HepG2 (cell line): ENCODE measurements at regions not wholly inside any gene's neighbourhood (a gene's known extent, or its start where the extent isn't known, plus 50 kb on each side); places are given as distances from the start of the nearest gene placed in this dataset.

ENCODE experiments used
- ATAC-seq: fragments of 200-7000 bp; cut with Tn5 transposase; 3 replicates; pipeline ENCODE4 v1.9.1; 2020; ENCODE audit warnings: mild to moderate bottlenecking, moderate library complexity
- BruUV-seq: library from RNA; stranded (reverse); fragments of 400-500 nt; replicated peaks from 2 replicates; lab custom pipeline; 2021; lab: Mats Ljungman, UMichigan
- CTCF ChIA-PET: fragments of 300-600 bp; formaldehyde crosslinking; extraction: SDS; loops from one replicate; lab custom pipeline; 2021; ENCODE audit warnings: low total read pairs, inconsistent platforms, low intra/inter-chr PET ratio; lab: Yijun Ruan, JAX
- POLR2A ChIA-PET: fragments of 350-600 bp; sonication (Branson Sonifier 250); formaldehyde crosslinking; loops from one replicate; lab custom pipeline; 2020; ENCODE audit warnings: antibody characterized with exemption, inconsistent platforms; lab: Yijun Ruan, JAX
- DNase-seq: peaks from one replicate; pipeline ENCODE4 v3.0.0-alpha.2; 2015; ENCODE audit warnings: low spot score
- FAIRE-seq: peaks from 3 replicates; lab custom pipeline; 2011; peaks lifted over from hg19 to GRCh38; lab: Jason Lieb, UNC
- H2AFZ ChIP-seq: one replicate; pipeline ENCODE4 v1.6.1; 2011; ENCODE audit warnings: low read length, inconsistent platforms
- H3K27ac ChIP-seq: fragments of 300-600 bp; 3 replicates; pipeline ENCODE4 v1.8.0; 2011; ENCODE audit warnings: mixed run types, mild to moderate bottlenecking, mixed read lengths, low read length, inconsistent platforms; ENCODE audit not compliant: insufficient read depth; ENCODE audit errors: extremely low read length
- H3K27me3 ChIP-seq, 2 experiments: fragments of 200-600 bp in 1 of 2; 2 replicates in 1 of 2; 3 replicates in 1 of 2; pipeline versions ENCODE4 v1.6.0 to v1.8.0; 2011; ENCODE audit warnings: low read length in 2 of 2, mild to moderate bottlenecking in 2 of 2, moderate library complexity in 2 of 2, inconsistent platforms in 1 of 2; ENCODE audit not compliant: insufficient read depth in 2 of 2, control insufficient read depth in 1 of 2
- H3K36me3 ChIP-seq, 2 experiments: fragments of 200-600 bp in 1 of 2; replicated peaks in 1 of 2; 2 replicates in 1 of 2; 3 replicates in 1 of 2; pipeline versions ENCODE4 v1.5.1 to v1.8.0; 2011; ENCODE audit warnings: low read length in 2 of 2, inconsistent platforms in 1 of 2; ENCODE audit not compliant: insufficient read depth in 2 of 2, control insufficient read depth in 1 of 2
- H3K4me1 ChIP-seq: 2 replicates; pipeline ENCODE4 v1.5.1; 2012; ENCODE audit warnings: low read length, inconsistent platforms; ENCODE audit not compliant: insufficient read depth
- H3K4me2 ChIP-seq: 2 replicates; pipeline ENCODE4 v1.6.0; 2011; ENCODE audit warnings: low read depth, low read length, inconsistent platforms
- H3K4me3 ChIP-seq, 3 experiments: fragments of 200-600 bp in 1 of 3; sonication (generic), shearing (Covaris generic) in 1 of 3; replicated peaks in 1 of 3; 2 replicates each; pipeline ENCODE4 v1.5.1; 2011 to 2016; ENCODE audit warnings: low read length in 3 of 3, inconsistent platforms in 2 of 3, low read depth in 2 of 3, mild to moderate bottlenecking in 2 of 3, control low read depth in 1 of 3, mixed read lengths in 1 of 3; ENCODE audit not compliant: insufficient read depth in 1 of 3
- H3K79me2 ChIP-seq: one replicate; pipeline ENCODE4 v1.6.1; 2011; ENCODE audit warnings: low read length, inconsistent platforms; ENCODE audit not compliant: insufficient read depth
- H3K9ac ChIP-seq: 2 replicates; pipeline ENCODE4 v1.6.0; 2011; ENCODE audit warnings: mild to moderate bottlenecking, low read depth, low read length, inconsistent platforms; ENCODE audit not compliant: insufficient read depth
- H3K9me3 ChIP-seq: 2 replicates; pipeline ENCODE4 v1.5.1; 2012; ENCODE audit warnings: mild to moderate bottlenecking, low read length
- H4K20me1 ChIP-seq: 2 replicates; pipeline ENCODE4 v1.6.0; 2011; ENCODE audit warnings: inconsistent platforms, mild to moderate bottlenecking, low read length, moderate library complexity; ENCODE audit not compliant: insufficient read depth
- ARNT2 ChIP-seq: sonication (generic); formaldehyde crosslinking; IDR thresholded peaks from 2 replicates; pipeline ENCODE4 v1.8.0; 2022; ENCODE audit warnings: mild to moderate bottlenecking, low read depth, missing genetic modification reagents, moderate library complexity
- ATM ChIP-seq: fragments of 450-650 bp; IDR thresholded peaks from 2 replicates; pipeline ENCODE4 v1.7.1; 2017; ENCODE audit warnings: mild to moderate bottlenecking, borderline replicate concordance
- CENPBD1 ChIP-seq: sonication (generic); formaldehyde crosslinking; IDR thresholded peaks from 2 replicates; pipeline ENCODE4 v1.8.0; 2022; ENCODE audit warnings: missing genetic modification reagents, low read depth, mild to moderate bottlenecking, borderline replicate concordance
- GTF2F1 ChIP-seq: fragments of 150-350 bp; IDR thresholded peaks from 2 replicates; pipeline ENCODE4 v1.6.1; 2014; ENCODE audit warnings: low read length
- KLF11 ChIP-seq: IDR thresholded peaks from 2 replicates; pipeline ENCODE4 v1.6.1; 2016; ENCODE audit warnings: missing compliant biosample characterization
- NFIC ChIP-seq: IDR thresholded peaks from 2 replicates; pipeline ENCODE4 v1.6.1; 2012; ENCODE audit warnings: mild to moderate bottlenecking, low read length, inconsistent platforms
- NR3C1 ChIP-seq: sonication (generic); formaldehyde crosslinking; IDR thresholded peaks from 2 replicates; pipeline ENCODE4 v1.4.0; 2020; ENCODE audit warnings: missing genetic modification reagents
- PCBP1 ChIP-seq: fragments of 200-400 bp; formaldehyde crosslinking; IDR thresholded peaks from 2 replicates; pipeline ENCODE4 v1.6.1; 2017; ENCODE audit warnings: mild to moderate bottlenecking, low read depth, low read length, borderline replicate concordance
- SIN3A ChIP-seq: IDR thresholded peaks from 2 replicates; pipeline ENCODE4 v1.6.1; 2011; ENCODE audit warnings: low read depth, mild to moderate bottlenecking, control low read depth, low read length, borderline replicate concordance
- TFE3 ChIP-seq: IDR thresholded peaks from 2 replicates; pipeline ENCODE4 v1.6.1; 2016
- ZBTB1 ChIP-seq: sonication (generic); formaldehyde crosslinking; IDR thresholded peaks from 2 replicates; pipeline ENCODE4 v1.4.0; 2020; ENCODE audit warnings: missing genetic modification reagents, borderline replicate concordance
- ZBTB3 ChIP-seq: sonication (generic); formaldehyde crosslinking; IDR thresholded peaks from 2 replicates; pipeline ENCODE4 v1.4.0; 2020; ENCODE audit warnings: low read depth, mild to moderate bottlenecking, moderate library complexity, missing genetic modification reagents, borderline replicate concordance
- ZFP36 ChIP-seq: fragments of 150-350 bp; IDR thresholded peaks from 2 replicates; pipeline ENCODE4 v1.6.1; 2018; ENCODE audit warnings: borderline replicate concordance, low read length, low read depth; ENCODE audit not compliant: partially characterized antibody
- ZNF282 ChIP-seq: fragments of 450-650 bp; IDR thresholded peaks from 2 replicates; pipeline ENCODE4 v1.6.1; 2018; ENCODE audit not compliant: partially characterized antibody
- ZNF737 ChIP-seq: sonication (generic); formaldehyde crosslinking; IDR thresholded peaks from 2 replicates; pipeline ENCODE4 v1.5.0; 2020; ENCODE audit warnings: missing genetic modification reagents, mild to moderate bottlenecking, borderline replicate concordance
- whole genome bisulfite sequencing: methylation state at CpG from one replicate; pipeline ENCODE4 v1.1.6; 2017; ENCODE audit warnings: low lambda C conversion rate; 5-methylcytosine and 5-hydroxymethylcytosine counted together
- in situ Hi-C: cut with HindIII; loops from 2 replicates; pipeline ENCODE4 v1.10.0; 2017; ENCODE audit warnings: low pct_unique_long_range_greater_than_20kb; ENCODE audit not compliant: extremely low pct_ligation_motif_present
- intact Hi-C: fragments of 100-400 bp; cut with micrococcal nuclease; formaldehyde crosslinking; loops from one replicate; pipeline ENCODE4 v1.10.0; 2022; ENCODE audit not compliant: unreplicated experiment
- TF ChIP-seq, protein P1 (sequence below): sonication (generic); formaldehyde crosslinking; IDR thresholded peaks from 2 replicates; pipeline ENCODE4 v1.4.0; 2020; ENCODE audit warnings: missing genetic modification reagents
- TF ChIP-seq, protein P2 (sequence below): sonication (generic); formaldehyde crosslinking; IDR thresholded peaks from 2 replicates; pipeline ENCODE4 v1.4.0; 2020; ENCODE audit warnings: mild to moderate bottlenecking, missing genetic modification reagents

- BruUV-seq: no TSS peak
- Histone ChIP-seq H3K9me3 (no peaks in the 10 kb centered on the region), H3K4me1 (no peaks in the 10 kb centered on the region), H2AFZ (no peak overlapping the region), H3K27me3 (no peaks in the 10 kb centered on the region), H3K27ac (no peak overlapping the region), H3K9ac (no peak overlapping the region), H3K79me2 (no peaks in the 10 kb centered on the region), H3K4me2 (no peak overlapping the region), H3K36me3 (no peaks in the 10 kb centered on the region), H3K4me3 (no peak overlapping the region), H4K20me1 (no peaks in the 10 kb centered on the region)
- CTCF ChIA-PET: no interaction called here
- TF ChIP-seq, protein P1, sequence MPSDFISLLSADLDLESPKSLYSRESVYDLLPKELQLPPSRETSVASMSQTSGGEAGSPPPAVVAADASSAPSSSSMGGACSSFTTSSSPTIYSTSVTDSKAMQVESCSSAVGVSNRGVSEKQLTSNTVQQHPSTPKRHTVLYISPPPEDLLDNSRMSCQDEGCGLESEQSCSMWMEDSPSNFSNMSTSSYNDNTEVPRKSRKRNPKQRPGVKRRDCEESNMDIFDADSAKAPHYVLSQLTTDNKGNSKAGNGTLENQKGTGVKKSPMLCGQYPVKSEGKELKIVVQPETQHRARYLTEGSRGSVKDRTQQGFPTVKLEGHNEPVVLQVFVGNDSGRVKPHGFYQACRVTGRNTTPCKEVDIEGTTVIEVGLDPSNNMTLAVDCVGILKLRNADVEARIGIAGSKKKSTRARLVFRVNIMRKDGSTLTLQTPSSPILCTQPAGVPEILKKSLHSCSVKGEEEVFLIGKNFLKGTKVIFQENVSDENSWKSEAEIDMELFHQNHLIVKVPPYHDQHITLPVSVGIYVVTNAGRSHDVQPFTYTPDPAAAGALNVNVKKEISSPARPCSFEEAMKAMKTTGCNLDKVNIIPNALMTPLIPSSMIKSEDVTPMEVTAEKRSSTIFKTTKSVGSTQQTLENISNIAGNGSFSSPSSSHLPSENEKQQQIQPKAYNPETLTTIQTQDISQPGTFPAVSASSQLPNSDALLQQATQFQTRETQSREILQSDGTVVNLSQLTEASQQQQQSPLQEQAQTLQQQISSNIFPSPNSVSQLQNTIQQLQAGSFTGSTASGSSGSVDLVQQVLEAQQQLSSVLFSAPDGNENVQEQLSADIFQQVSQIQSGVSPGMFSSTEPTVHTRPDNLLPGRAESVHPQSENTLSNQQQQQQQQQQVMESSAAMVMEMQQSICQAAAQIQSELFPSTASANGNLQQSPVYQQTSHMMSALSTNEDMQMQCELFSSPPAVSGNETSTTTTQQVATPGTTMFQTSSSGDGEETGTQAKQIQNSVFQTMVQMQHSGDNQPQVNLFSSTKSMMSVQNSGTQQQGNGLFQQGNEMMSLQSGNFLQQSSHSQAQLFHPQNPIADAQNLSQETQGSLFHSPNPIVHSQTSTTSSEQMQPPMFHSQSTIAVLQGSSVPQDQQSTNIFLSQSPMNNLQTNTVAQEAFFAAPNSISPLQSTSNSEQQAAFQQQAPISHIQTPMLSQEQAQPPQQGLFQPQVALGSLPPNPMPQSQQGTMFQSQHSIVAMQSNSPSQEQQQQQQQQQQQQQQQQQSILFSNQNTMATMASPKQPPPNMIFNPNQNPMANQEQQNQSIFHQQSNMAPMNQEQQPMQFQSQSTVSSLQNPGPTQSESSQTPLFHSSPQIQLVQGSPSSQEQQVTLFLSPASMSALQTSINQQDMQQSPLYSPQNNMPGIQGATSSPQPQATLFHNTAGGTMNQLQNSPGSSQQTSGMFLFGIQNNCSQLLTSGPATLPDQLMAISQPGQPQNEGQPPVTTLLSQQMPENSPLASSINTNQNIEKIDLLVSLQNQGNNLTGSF (CRISPR knock-in tag): no peak
- TF ChIP-seq ATM (no peak), CENPBD1 (CRISPR knock-in tag) (no peak), NR3C1 (no peak), ZBTB3 (no peak), TFE3 (CRISPR knock-in tag) (no peak), NFIC (no peak), KLF11 (CRISPR knock-in tag) (no peak), SIN3A (no peak), ZBTB1 (CRISPR knock-in tag) (no peak), ZNF282 (no peak), ZNF737 (CRISPR knock-in tag) (no peak), PCBP1 (no peak), GTF2F1 (no peak), ARNT2 (no peak), ZFP36 (no peak)
- TF ChIP-seq, protein P2, sequence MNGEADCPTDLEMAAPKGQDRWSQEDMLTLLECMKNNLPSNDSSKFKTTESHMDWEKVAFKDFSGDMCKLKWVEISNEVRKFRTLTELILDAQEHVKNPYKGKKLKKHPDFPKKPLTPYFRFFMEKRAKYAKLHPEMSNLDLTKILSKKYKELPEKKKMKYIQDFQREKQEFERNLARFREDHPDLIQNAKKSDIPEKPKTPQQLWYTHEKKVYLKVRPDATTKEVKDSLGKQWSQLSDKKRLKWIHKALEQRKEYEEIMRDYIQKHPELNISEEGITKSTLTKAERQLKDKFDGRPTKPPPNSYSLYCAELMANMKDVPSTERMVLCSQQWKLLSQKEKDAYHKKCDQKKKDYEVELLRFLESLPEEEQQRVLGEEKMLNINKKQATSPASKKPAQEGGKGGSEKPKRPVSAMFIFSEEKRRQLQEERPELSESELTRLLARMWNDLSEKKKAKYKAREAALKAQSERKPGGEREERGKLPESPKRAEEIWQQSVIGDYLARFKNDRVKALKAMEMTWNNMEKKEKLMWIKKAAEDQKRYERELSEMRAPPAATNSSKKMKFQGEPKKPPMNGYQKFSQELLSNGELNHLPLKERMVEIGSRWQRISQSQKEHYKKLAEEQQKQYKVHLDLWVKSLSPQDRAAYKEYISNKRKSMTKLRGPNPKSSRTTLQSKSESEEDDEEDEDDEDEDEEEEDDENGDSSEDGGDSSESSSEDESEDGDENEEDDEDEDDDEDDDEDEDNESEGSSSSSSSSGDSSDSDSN (CRISPR knock-in tag): no peak
- in situ Hi-C loops: no loop called here
- no peak for FAIRE-seq
- WGBS: 11% methylated on average over 4 of the region's 4 CpGs
- POLR2A ChIA-PET: no interaction called here
- ATAC-seq: no peak
- intact Hi-C loops: no loop called here
- DNase-seq: no peak
Observed at GRCh38 chr1:208772891-208773290, 528.7 kb upstream of the PLXNA2 start.
